Calu3 (cell line): ENCODE measurements at regions not wholly inside any gene's neighbourhood (a gene's known extent, or its start where the extent isn't known, plus 50 kb on each side); places are given as distances from the start of the nearest gene placed in this dataset.

Experiments
- BruUV-seq: library from RNA; stranded (reverse); fragments of 400-500 nt; replicated peaks from 2 replicates; lab custom pipeline; 2021; lab: Mats Ljungman, UMichigan
- CTCF ChIA-PET: fragments of 300-600 bp; sonication (Branson Sonifier 250); formaldehyde crosslinking; loops from one replicate; lab custom pipeline; 2022; ENCODE audit warnings: antibody characterized with exemption; lab: Charles Lee
- DNase-seq: peaks from one replicate; pipeline ENCODE4 v3.0.0; 2022
- H3K27ac Mint-ChIP-seq: one replicate; pipeline ENCODE4 v1.8.0; 2022; ENCODE audit warnings: mixed read lengths; ENCODE audit not compliant: unreplicated experiment
- H3K27me3 Mint-ChIP-seq: one replicate; pipeline ENCODE4 v1.8.0; 2022; ENCODE audit warnings: mixed read lengths; ENCODE audit not compliant: unreplicated experiment
- H3K36me3 Mint-ChIP-seq: one replicate; pipeline ENCODE4 v1.8.0; 2022; ENCODE audit warnings: mild to moderate bottlenecking, moderate library complexity, mixed read lengths; ENCODE audit not compliant: insufficient read depth, unreplicated experiment
- H3K4me1 Mint-ChIP-seq: one replicate; pipeline ENCODE4 v1.8.0; 2022; ENCODE audit warnings: mild to moderate bottlenecking, low read depth, mixed read lengths; ENCODE audit not compliant: unreplicated experiment
- H3K4me3 Mint-ChIP-seq: one replicate; pipeline ENCODE4 v1.8.0; 2022; ENCODE audit warnings: mild to moderate bottlenecking, low read depth, moderate library complexity, mixed read lengths; ENCODE audit not compliant: unreplicated experiment
- H3K9me3 Mint-ChIP-seq: one replicate; pipeline ENCODE4 v1.8.0; 2022; ENCODE audit warnings: low read depth, mixed read lengths; ENCODE audit not compliant: unreplicated experiment
- CTCF ChIP-seq: fragments of 200-600 bp; IDR thresholded peaks from one replicate; pipeline ENCODE4 v1.8.0; 2022; ENCODE audit warnings: antibody characterized with exemption; ENCODE audit not compliant: unreplicated experiment
- intact Hi-C: fragments of 100-400 bp; cut with micrococcal nuclease; formaldehyde crosslinking; loops from one replicate; pipeline ENCODE4 v1.10.0; 2022; ENCODE audit not compliant: unreplicated experiment

GRCh38 chr13:24075137-24075975, 85.2 kb upstream of the SPATA13 start:
- H3K4me3 Mint-ChIP-seq = peak overlapping the region; percentile 69
- CTCF ChIA-PET = interaction anchor here (0.6 to 1.1 kb wide), 2 partner anchors 73 to 101 kb away, joined by 3 to 4 read pairs; no protein-coding TSS in a partner anchor

GRCh38 chr13:24076109-24076508, 84.4 kb upstream of the SPATA13 start:
- H3K4me1 Mint-ChIP-seq = peaks cover 45% of the 10 kb centered on the region
- H3K36me3 Mint-ChIP-seq = peaks cover 6% of the 10 kb centered on the region
- DNase-seq = peak; percentile 29
- intact Hi-C loops = no loop called here
- TF ChIP-seq CTCF = no peak
- CTCF ChIA-PET = interaction anchor here (1.1 to 1.3 kb wide), 2 partner anchors 11 to 73 kb away, joined by 3 to 4 read pairs; no protein-coding TSS in a partner anchor
- no peaks in the 10 kb centered on the region for H3K27me3 Mint-ChIP-seq
- no TSS peak for BruUV-seq
- peak overlapping the region; percentile 59 for H3K27ac Mint-ChIP-seq
- peak overlapping the region; percentile 69 for H3K4me3 Mint-ChIP-seq
- no peaks in the 10 kb centered on the region for H3K9me3 Mint-ChIP-seq

More at GRCh38 chr13:24075137-24075975, 85.2 kb upstream of the SPATA13 start:
- no peak for TF ChIP-seq CTCF
- Mint-ChIP-seq H3K27me3 (no peaks in the 10 kb centered on the region), H3K27ac (no peak overlapping the region), H3K36me3 (peaks cover 6% of the 10 kb centered on the region), H3K4me1 (peaks cover 45% of the 10 kb centered on the region), H3K9me3 (no peaks in the 10 kb centered on the region)
- no peak for DNase-seq
- intact Hi-C loops = no loop called here
- BruUV-seq = no TSS peak

- peak overlapping the region; percentile 69 for H3K4me3 Mint-ChIP-seq
- no peak for DNase-seq
- TF ChIP-seq CTCF = no peak
- CTCF ChIA-PET = interaction anchor here (1.3 kb wide), 1 partner anchor 11 kb away, joined by 3 read pairs; no protein-coding TSS in a partner anchor
- peak overlapping the region; percentile 59 for H3K27ac Mint-ChIP-seq
- no peaks in the 10 kb centered on the region for H3K9me3 Mint-ChIP-seq
- H3K27me3 Mint-ChIP-seq = no peaks in the 10 kb centered on the region
- intact Hi-C loops = no loop called here
- H3K4me1 Mint-ChIP-seq = peaks cover 41% of the 10 kb centered on the region
- no TSS peak for BruUV-seq
- peaks cover 6% of the 10 kb centered on the region for H3K36me3 Mint-ChIP-seq
Measured at GRCh38 chr13:24076636-24077035, 83.9 kb upstream of the SPATA13 start.

GRCh38 chr13:24080134-24080533, 80.4 kb upstream of the SPATA13 start:
- H3K36me3 Mint-ChIP-seq = peaks cover 6% of the 10 kb centered on the region
- no peak overlapping the region for H3K4me3 Mint-ChIP-seq
- no peaks in the 10 kb centered on the region for H3K27me3 Mint-ChIP-seq
- BruUV-seq = no TSS peak
- intact Hi-C loops = no loop called here
- no peaks in the 10 kb centered on the region for H3K9me3 Mint-ChIP-seq
- peaks cover 14% of the 10 kb centered on the region for H3K4me1 Mint-ChIP-seq
- DNase-seq = no peak
- no peak for TF ChIP-seq CTCF
- no peak overlapping the region for H3K27ac Mint-ChIP-seq
- CTCF ChIA-PET = no interaction called here
